ENCODE measurements at regions not wholly inside any gene's neighbourhood (a gene's known extent, or its start where the extent isn't known, plus 50 kb on each side); places are given as distances from the start of the nearest gene placed in this dataset.

DNA sequence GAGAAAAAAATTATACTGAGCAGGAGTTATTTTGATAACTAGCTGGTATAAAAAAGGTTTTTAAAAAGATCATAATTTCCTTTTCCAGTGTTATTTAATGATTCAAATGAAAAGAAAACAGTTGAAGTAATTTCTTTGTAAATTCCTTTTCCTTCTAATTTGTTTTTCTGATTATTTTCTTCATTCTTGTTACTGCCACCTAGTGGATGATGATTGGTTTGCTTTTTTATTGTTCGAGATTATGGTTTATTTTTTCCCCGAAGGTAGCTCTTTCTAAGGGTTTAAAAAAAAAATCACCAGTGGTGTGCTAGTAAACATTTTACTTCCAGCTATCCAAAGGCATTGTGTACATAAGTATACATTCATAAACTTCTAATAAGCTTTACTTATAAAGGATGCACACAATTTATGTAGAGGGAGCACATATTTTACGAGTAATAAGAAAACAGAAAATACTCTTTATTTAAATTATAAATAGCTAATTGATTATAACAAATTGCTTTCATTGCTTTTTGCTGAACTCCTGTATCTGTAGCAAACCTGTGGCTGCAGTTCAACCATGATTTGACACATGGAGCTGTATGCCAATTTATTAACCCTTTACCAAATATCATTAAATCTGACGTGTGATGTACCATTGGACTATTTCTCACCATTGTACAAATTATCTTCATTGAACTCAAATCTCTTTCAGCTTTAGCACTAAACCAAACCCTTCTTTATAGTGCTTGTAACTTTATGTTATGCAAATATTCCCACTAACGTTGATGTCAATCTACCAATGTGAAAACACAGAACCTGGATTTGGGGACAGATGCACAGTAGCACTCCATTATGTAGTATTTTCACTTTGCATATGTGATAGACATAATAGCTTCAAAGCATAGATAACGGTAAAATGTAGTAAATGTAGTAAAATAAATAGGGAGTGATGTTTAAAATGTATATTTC is 97.8 kb upstream of the ANK2 start:
- TF ChIP-seq POLR2A (IDR thresholded peaks at IDR 0.05; ENCODE audit: low read length) (no peak), GATA1 (IDR thresholded peaks at IDR 0.05; ENCODE audit: low read depth, low read length) (no peak)
